Panc1 (cell line): ENCODE measurements at regions not wholly inside any gene's neighbourhood (a gene's known extent, or its start where the extent isn't known, plus 50 kb on each side); places are given as distances from the start of the nearest gene placed in this dataset.
"Not testable (repeated sequence)": the region's sequence is repeated elsewhere in the genome, so short reads cannot be mapped to it uniquely, and the experiment has no call there.

Source experiments
- ATAC-seq: fragments of 200-7000 bp; cut with Tn5 transposase; 2 replicates; pipeline ENCODE4 v1.9.1; 2020; ENCODE audit warnings: mild to moderate bottlenecking, moderate library complexity
- BruUV-seq: library from RNA; stranded (reverse); fragments of 400-500 nt; replicated peaks from 2 replicates; lab custom pipeline; 2021; lab: Mats Ljungman, UMichigan
- CTCF ChIA-PET: fragments of 300-600 bp; sonication (Branson Sonifier 250); formaldehyde crosslinking; loops from one replicate; lab custom pipeline; 2022; ENCODE audit warnings: antibody characterized with exemption; lab: Charles Lee
- POLR2A ChIA-PET: fragments of 300-600 bp; sonication (Branson Sonifier 250); formaldehyde crosslinking; loops from one replicate; lab custom pipeline; 2022; ENCODE audit warnings: antibody characterized with exemption; lab: Charles Lee
- DNase-seq: peaks from one replicate; pipeline ENCODE4 v3.0.0-alpha.2; 2010; ENCODE audit warnings: low read depth, low spot score
- H3K27ac ChIP-seq: 2 replicates; pipeline ENCODE4 v1.5.1; 2011; ENCODE audit warnings: mild to moderate bottlenecking, low read length, inconsistent platforms
- H3K27me3 ChIP-seq: fragments of 200-500 bp; sonication (Bioruptor generic); 2 replicates; pipeline ENCODE4 v1.6.0; 2014; ENCODE audit warnings: low read length, inconsistent platforms; ENCODE audit not compliant: control insufficient read depth, insufficient read depth
- H3K36me3 ChIP-seq: fragments of 200-500 bp; sonication (Bioruptor generic); 2 replicates; pipeline ENCODE4 v1.5.1; 2014; ENCODE audit warnings: inconsistent platforms, mild to moderate bottlenecking, low read length, moderate library complexity; ENCODE audit not compliant: control insufficient read depth, insufficient read depth
- H3K4me1 ChIP-seq: 2 replicates; pipeline ENCODE4 v1.5.1; 2011; ENCODE audit warnings: inconsistent platforms, mild to moderate bottlenecking, low read length, moderate library complexity; ENCODE audit not compliant: control insufficient read depth, insufficient read depth
- H3K4me3 ChIP-seq, 2 experiments: 2 replicates each; pipeline ENCODE4 v1.5.1; 2011 to 2012; ENCODE audit warnings: low read depth in 2 of 2, low read length in 2 of 2, mild to moderate bottlenecking in 2 of 2, inconsistent platforms in 1 of 2, moderate library complexity in 1 of 2
- H3K9me3 ChIP-seq: fragments of 200-500 bp; sonication (Bioruptor generic); 2 replicates; pipeline ENCODE4 v1.5.1; 2014; ENCODE audit warnings: low read depth, mild to moderate bottlenecking, inconsistent platforms, low read length, moderate library complexity; ENCODE audit not compliant: control insufficient read depth, insufficient read depth
- in situ Hi-C: cut with HindIII; loops from 2 replicates; pipeline ENCODE4 v1.10.0; 2016; ENCODE audit warnings: low sequenced_read_pairs, low pct_unique_long_range_greater_than_20kb
- intact Hi-C: fragments of 100-400 bp; cut with micrococcal nuclease; formaldehyde crosslinking; loops from one replicate; pipeline ENCODE4 v1.10.0; 2022; ENCODE audit not compliant: unreplicated experiment

DNA sequence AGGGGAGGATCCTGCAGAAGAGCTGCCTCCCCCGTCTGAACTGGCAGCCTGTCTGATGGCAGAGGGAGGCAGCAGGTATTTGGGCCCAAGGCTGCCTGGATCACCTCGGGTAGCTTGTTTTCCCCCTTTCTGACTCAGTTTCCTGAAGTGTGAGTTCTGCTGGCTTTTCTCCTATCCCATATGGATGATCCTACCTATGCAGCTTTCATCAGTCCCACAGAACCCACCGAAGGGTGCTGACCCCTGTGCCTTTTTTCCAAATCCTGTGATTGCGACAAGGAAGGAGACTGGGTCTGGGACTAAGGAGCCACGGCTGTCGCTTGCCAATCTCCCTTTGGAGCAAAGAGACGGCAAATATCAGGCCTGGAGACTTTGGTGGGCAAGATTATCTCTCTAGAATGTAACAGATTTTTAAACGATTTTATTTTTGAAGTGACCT, 208.7 kb downstream of the BANP start:
- BruUV-seq, H3K27me3 ChIP-seq, H3K36me3 ChIP-seq, H3K9me3 ChIP-seq, CTCF ChIA-PET, POLR2A ChIA-PET, H3K4me3 ChIP-seq, DNase-seq, H3K4me1 ChIP-seq, in situ Hi-C loops, ATAC-seq, H3K27ac ChIP-seq, intact Hi-C loops: not testable (repeated sequence)

GRCh38 chr16:88161191-88161590, 210.0 kb downstream of the BANP start:
- H3K36me3 ChIP-seq, H3K27ac ChIP-seq, BruUV-seq, POLR2A ChIA-PET, CTCF ChIA-PET, ATAC-seq, H3K9me3 ChIP-seq, H3K27me3 ChIP-seq, H3K4me3 ChIP-seq, intact Hi-C loops, DNase-seq, in situ Hi-C loops, H3K4me1 ChIP-seq: not testable (repeated sequence)

DNA sequence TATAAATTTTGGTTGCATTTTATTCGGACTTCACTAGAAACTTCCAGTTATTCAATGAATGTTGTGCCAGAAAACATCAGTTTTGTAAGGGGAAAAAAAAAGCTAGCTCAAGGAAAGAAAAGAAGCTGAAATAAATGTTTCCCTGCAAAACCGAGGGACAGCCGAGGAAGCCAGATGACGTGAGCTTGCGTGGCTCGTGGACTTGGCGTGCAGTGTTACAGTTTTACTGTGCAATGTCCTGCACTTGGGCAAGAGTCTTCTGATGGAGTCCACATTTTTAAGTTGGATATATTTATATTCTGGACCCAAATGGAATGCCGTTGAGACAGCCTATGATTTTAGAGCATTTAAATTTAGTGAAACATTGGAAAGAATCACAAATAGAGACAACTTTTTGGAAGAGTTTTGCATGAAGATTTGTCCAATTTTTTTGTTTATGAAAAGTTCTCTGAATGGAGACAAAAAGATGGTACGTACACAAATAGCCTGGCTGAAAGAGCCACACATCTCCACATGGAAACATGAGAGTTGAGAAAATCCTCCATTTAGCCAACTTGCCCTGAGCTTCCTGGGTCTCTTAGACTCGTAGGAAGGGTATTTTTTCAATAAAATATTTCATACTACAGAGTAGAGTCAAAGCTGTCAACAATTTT, 210.5 kb downstream of the BANP start:
- POLR2A ChIA-PET, H3K4me1 ChIP-seq, BruUV-seq, CTCF ChIA-PET, ATAC-seq, H3K27me3 ChIP-seq, DNase-seq, H3K27ac ChIP-seq, H3K9me3 ChIP-seq, H3K36me3 ChIP-seq, H3K4me3 ChIP-seq, intact Hi-C loops, in situ Hi-C loops: not testable (repeated sequence)

DNA sequence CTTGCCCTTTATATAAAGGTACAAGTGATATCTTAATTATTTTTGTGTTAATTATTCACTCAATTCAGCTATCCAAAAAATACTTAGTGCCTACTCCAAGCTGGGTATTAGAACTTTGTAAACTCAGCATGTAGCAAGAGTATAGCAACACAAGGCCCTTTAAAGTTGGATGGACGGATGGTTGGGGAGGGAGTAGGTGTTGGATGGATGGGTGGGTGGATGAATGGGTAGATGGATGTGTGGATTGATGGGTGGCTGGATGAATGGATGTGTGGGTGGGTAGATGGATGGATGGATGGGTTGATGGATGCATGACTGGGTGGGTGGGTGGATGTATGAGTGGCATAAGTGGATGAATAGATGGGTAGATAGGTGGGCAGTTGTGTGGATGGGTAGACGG, 211.5 kb downstream of the BANP start:
- H3K4me3 ChIP-seq, H3K36me3 ChIP-seq, in situ Hi-C loops, H3K9me3 ChIP-seq, ATAC-seq, H3K27me3 ChIP-seq, BruUV-seq, H3K4me1 ChIP-seq, intact Hi-C loops, H3K27ac ChIP-seq, DNase-seq, CTCF ChIA-PET, POLR2A ChIA-PET: not testable (repeated sequence)

- POLR2A ChIA-PET, BruUV-seq, H3K36me3 ChIP-seq, intact Hi-C loops, H3K27ac ChIP-seq, ATAC-seq, H3K27me3 ChIP-seq, H3K4me3 ChIP-seq, CTCF ChIA-PET, DNase-seq, H3K4me1 ChIP-seq, in situ Hi-C loops, H3K9me3 ChIP-seq: not testable (repeated sequence)
Observed at GRCh38 chr16:88164196-88165039, 213.2 kb downstream of the BANP start.

GRCh38 chr16:88165040-88165544, 213.9 kb downstream of the BANP start:
- H3K4me1 ChIP-seq, in situ Hi-C loops, H3K36me3 ChIP-seq, H3K27me3 ChIP-seq, H3K9me3 ChIP-seq, CTCF ChIA-PET, POLR2A ChIA-PET, intact Hi-C loops, ATAC-seq, H3K27ac ChIP-seq, H3K4me3 ChIP-seq, DNase-seq, BruUV-seq: not testable (repeated sequence)

- H3K27me3 ChIP-seq, H3K4me1 ChIP-seq, ATAC-seq, H3K27ac ChIP-seq, H3K36me3 ChIP-seq, intact Hi-C loops, POLR2A ChIA-PET, H3K9me3 ChIP-seq, DNase-seq, H3K4me3 ChIP-seq, in situ Hi-C loops, BruUV-seq, CTCF ChIA-PET: not testable (repeated sequence)
Observed at GRCh38 chr16:88165683-88166082, 214.4 kb downstream of the BANP start.
